GM19023 (cell line): ENCODE measurements at regions not wholly inside any gene's neighbourhood (a gene's known extent, or its start where the extent isn't known, plus 50 kb on each side); places are given as distances from the start of the nearest gene placed in this dataset.
"Not testable (repeated sequence)": the region's sequence is repeated elsewhere in the genome, so short reads cannot be mapped to it uniquely, and the experiment has no call there.

Source experiments
- ATAC-seq: cut with Tn5 transposase; IDR thresholded peaks from one replicate; pipeline ENCODE4 v1.9.1; 2021; ENCODE audit warnings: mild to moderate bottlenecking, moderate library complexity; ENCODE audit not compliant: unreplicated experiment

GRCh38 chr4:186845137-186845842 lies 121.6 kb upstream of the FAT1 start:
- ATAC-seq = no peak

GRCh38 chr4:186846426-186846825 lies 122.8 kb upstream of the FAT1 start:
- ATAC-seq = no peak

DNA sequence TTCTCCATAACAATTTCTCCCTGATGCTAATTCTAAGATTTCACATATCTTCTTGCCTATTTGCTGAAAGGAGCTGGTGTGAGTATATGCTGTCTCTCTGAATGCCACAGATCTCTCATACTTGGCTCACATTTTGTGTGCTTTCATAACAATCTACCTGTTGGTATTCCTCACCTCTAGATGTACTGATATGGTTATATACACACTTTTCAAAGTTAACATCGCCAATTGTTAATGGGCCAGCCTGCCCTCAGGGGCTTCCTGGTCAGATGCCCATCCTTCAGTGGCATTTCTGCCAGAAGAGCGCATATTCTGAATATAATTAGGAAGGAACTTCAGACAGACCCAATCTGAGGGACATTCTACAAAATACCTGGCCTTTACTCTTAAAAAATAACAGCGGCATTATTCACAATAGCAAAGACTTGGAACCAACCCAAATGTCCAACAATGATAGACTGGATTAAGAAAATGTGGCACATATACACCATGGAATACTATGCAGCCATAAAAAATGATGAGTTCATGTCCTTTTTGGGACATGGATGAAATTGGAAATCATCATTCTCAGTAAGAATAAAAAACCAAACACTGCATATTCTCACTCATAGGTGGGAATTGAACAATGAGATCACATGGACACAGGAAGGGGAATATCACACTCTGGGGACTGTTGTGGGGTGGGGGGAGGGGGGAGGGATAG lies 123.9 kb upstream of the FAT1 start:
- not testable (repeated sequence) for ATAC-seq

DNA sequence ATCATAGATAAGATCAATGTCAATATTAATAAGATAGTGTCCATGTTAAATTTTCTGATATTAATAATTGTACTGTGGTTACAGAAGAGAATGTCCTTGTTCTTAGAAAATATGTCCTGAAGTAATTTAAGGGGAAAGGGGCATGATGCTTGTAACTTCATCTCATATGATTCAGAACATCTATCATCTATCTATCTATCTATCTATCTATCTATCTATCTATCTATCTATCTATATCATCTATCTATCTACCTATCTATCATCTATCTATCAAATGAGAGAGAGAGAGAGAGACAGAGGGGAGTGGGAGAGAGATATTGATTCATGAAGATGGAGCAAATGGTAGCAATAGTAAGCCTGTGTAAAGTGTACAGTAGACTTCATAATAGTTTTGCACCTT lies 124.8 kb upstream of the FAT1 start:
- no peak for ATAC-seq

DNA sequence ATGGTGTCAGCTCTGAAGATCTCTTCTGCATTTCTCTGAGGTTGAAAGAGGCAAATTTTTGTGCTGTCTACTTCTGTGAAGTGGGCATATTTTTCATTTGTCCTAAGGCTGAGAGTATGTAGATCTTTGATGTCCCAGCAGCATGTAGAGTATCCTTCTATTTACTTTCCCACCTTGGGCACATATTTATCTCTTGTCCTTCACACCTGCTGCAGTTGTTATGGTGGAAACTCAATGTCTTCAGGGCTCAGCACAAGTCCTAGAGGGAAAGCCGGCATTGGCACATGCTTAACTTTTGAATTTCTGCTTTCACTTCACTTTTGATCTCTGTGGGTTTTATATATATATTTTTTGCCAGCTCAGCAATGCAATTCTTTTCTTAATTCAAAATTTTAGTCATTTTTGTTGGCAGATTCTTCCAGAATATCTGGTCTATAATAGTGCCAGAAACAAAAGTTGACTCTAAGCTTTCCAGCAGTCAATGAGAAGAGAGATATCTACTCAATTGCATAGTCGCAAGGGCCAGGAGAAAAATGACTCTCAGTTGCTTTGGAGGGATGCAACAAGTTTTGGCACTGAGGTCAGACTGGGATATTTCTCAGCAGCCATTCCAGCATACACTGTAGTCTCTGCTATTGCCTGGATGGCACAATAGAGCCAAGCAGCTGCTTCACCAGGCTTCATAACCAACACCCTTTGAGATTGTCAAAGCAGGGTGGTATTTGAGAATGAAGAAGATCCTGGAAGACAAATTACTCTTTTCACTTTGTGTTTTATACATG lies 127.8 kb upstream of the FAT1 start:
- ATAC-seq = no peak

GRCh38 chr4:186852073-186852420 lies 128.4 kb upstream of the FAT1 start:
- ATAC-seq = no peak

DNA sequence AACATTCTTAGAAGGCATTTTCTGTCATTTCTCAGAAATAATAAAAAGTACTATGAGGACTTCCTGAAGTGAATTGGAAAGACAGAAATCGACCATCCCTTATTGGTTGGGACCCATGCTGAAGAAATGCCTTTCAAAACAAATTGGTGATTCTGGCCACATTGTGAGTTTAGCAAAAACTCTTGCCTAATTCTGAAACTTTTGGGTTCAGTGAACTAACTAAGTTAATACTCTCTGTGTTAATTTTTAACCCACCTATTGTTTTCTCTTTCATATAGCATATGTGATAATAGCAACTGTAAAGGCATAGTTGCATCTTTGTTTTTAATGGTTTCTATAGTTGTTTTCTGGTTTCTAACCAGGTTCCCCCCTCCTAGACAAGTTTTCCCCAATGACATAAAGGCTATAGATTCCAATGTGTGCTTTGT lies 129.3 kb upstream of the FAT1 start:
- ATAC-seq = no peak

- no peak for ATAC-seq
These were observed 130.6 kb upstream of the FAT1 start for GRCh38 chr4:186854256-186854655.

DNA sequence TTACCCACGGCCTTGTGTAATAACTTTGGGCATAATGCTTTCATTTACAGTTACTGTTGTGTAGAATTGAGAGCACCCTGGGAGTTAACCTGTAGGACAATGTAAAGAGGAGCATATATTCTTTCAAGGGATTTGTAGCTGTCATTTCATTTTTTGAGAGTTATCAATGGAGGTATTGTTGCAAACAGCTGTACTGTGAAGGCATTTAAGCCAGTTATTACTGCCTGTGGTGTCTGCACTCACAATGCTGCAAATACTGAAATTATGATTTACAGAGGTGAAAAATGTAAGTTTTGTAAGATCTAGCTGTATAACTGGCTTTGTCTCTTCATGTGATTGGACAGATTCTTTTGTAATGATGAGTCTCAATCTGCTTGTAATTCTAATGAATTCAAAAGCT lies 131.5 kb upstream of the FAT1 start:
- no peak for ATAC-seq

DNA sequence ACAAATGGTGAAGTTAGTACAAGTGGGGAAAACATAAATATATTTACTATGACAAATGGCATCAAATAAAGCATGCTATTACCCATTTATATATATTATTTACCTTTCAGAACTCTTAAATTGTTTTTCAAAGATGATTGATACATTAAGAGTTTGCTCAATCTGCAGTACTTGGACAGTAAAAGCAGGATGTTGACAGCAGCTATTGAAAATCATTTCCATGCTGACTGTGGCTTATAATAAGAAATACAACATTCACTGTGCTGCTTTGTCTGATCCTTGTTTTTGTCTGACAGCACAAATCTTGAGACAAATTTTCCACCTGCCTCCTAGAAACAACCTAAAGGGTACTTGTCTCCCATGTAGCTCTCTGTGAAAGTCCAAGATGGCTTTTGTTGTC lies 134.1 kb upstream of the FAT1 start:
- no peak for ATAC-seq

DNA sequence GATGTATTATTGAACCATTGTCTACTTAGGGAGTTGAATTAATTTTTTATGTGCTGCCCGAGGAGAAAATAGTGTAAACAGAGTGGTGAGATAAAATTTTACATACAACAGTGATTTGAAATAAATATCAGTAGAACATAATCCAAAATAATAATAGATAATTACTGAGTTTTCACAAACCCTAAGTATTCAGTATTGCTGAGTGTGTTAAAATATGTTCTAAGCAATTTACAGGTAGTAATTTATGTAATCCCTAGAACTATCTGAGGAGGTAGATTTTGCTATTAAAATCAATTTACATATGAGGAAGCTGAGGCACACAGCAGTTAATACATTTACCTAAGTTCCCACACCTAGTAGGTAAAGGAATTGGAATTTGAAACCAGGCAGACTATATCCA lies 134.7 kb upstream of the FAT1 start:
- ATAC-seq = no peak

GRCh38 chr4:186859420-186859819 lies 135.8 kb upstream of the FAT1 start:
- ATAC-seq = no peak

- no peak for ATAC-seq
These were observed 137.7 kb upstream of the FAT1 start for GRCh38 chr4:186861317-186861716.

DNA sequence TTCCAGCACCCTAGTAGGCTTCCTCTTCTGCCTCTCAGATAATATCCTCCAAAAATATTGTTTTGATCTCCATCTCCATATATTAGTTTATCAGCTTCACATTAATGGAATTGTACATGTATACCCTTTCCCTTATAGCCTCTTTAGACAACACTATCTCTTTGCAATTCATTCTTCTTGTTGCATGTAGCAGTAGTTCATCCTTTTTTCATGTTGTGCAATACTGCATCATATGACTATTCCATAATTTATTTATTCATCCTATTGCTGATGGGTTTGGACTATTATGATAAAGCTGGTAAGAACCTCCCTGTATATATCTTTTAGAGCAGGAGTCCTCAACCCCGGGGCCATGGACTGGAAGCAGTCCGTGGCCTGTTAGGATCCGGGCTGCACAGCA lies 148.2 kb upstream of the FAT1 start:
- no peak for ATAC-seq

DNA sequence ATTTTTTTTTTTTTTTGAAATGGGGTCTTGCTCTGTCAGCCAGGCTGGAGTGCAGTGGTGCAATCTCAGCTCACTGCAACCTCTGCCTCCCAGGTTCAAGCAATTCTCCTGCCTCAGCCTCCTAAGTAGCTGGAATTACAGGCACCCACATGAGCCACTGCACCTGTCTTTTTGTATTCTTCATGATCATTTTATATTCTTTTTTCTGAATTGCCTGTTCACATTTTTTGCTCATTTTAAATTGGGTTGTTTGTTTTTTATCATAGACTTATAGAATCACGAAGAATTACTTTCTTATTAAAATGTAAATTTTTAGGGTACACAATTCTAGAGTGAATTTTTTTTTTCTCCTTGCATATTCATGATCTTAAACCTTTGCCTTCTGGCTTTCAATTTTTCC lies 149.4 kb upstream of the FAT1 start:
- not testable (repeated sequence) for ATAC-seq

GRCh38 chr4:186875476-186875875 lies 151.8 kb upstream of the FAT1 start:
- ATAC-seq = no peak

GRCh38 chr4:186876961-186877626 lies 153.4 kb upstream of the FAT1 start:
- ATAC-seq = no peak

GRCh38 chr4:186878203-186878776 lies 154.6 kb upstream of the FAT1 start:
- ATAC-seq = no peak

DNA sequence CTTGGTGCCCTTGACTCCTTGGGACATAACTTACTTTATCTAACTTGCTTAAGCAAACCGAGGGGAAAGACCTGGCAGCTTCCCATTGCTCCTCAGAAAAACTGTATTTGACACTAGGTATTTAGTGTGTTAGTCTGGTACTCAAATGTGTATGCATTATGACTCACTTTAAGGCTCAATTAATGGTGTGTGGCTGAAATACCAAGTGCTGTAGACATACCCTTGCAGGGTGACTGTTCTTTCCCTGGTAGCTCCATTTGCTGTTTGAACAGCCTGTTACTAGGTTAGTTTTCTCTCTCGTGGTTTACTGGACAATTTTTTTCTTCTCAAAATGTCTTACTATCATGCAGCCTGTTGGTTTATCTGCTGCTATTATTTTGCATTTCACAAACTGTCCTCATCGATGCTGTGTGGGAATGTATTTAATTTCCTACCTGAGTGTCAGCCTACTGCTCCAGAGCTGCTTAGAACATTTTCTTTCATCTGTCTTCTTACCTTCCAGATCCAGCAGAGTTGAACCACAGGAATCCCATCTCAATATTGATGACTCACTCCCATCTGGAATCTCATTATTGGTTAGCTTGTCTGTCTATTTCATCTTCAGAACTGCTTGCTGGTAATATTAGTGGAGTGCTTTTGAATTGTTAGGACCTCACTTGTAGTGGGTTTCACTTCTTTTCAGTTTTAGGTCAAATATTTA lies 158.0 kb upstream of the FAT1 start:
- ATAC-seq = no peak

DNA sequence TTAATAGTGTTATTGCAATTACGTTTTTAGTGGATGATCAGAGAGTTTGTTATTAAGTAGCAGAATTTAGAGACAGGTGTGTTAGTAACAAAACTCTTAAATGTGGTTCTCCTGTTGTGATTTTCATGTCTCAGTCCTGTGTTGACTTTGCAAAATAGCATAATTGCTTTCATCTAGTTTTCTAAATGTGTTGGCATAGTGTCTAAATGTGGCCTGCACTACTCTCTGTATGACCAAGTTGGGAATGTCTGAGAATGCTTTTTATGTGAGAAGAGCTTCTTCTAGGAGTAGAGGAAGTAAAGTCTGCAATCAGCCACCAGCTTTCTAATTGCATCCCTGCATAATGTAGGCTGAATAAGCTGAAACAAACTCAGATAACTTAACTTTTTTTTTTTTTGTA lies 158.6 kb upstream of the FAT1 start:
- no peak for ATAC-seq

- ATAC-seq = no peak
These were observed 161.6 kb upstream of the FAT1 start for GRCh38 chr4:186885289-186885688.
